SK-N-MC (cell line): ENCODE measurements at regions not wholly inside any gene's neighbourhood (a gene's known extent, or its start where the extent isn't known, plus 50 kb on each side); places are given as distances from the start of the nearest gene placed in this dataset.

Experiments
- EZH2 ChIP-seq: fragments of 200-600 bp; sonication (generic); IDR thresholded peaks from one replicate; pipeline ENCODE4 v1.6.1; 2017; ENCODE audit warnings: antibody characterized with exemption
- POLR2AphosphoS5 ChIP-seq: IDR thresholded peaks from 2 replicates; pipeline ENCODE4 v1.6.1; 2012; ENCODE audit warnings: mild to moderate bottlenecking, low read depth, low read length, borderline replicate concordance

DNA sequence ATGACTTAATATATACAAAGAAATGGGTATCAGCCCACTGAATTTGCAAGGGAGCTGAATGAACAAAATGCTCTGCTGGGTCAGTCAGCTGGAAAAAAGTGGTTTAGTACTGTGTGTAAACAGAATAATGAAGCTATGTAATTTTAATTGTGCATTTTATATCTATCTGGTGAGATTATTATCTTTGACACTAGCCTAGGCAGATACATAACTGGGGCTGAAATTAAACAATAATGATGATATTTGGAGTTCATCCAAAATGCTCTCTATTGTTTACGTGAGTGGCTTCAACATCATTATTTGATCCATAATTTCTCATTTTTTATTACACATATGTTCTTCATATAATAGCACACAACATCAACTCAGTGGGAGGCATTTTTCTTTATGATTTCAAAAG lies 208.5 kb upstream of the SNX7 start:
- TF ChIP-seq POLR2AphosphoS5, result peak; percentile 25; the same call in 1 of the 2 replicates
- no peak for TF ChIP-seq EZH2
